ENCODE measurements at regions not wholly inside any gene's neighbourhood (a gene's known extent, or its start where the extent isn't known, plus 50 kb on each side); places are given as distances from the start of the nearest gene placed in this dataset.

- H3K27ac Mint-ChIP-seq (ENCODE audit: low read depth, unreplicated experiment), result no peak overlapping the region
- peaks cover 8% of the 10 kb centered on the region for H3K36me3 Mint-ChIP-seq (ENCODE audit: insufficient read depth, unreplicated experiment)
- H3K9me3 Mint-ChIP-seq (ENCODE audit: unreplicated experiment), result peaks cover 6% of the 10 kb centered on the region
- no peak for TF ChIP-seq CTCF (IDR thresholded peaks at IDR 0.05; ENCODE audit: unreplicated experiment)
- ChIA-PET POLR2A (interaction anchor here (1.2 kb wide), 1 partner anchor 13 kb away, joined by 7 read pairs; no protein-coding TSS in a partner anchor), CTCF (no interaction called here)
- no TSS peak for BruUV-seq (replicated peaks)
- intact Hi-C loops (cut with micrococcal nuclease), result no loop called here
- no peaks in the 10 kb centered on the region for H3K27me3 Mint-ChIP-seq (ENCODE audit: insufficient read depth, unreplicated experiment)
- no peak for DNase-seq (ENCODE audit: unreplicated experiment)
- H3K4me3 Mint-ChIP-seq (ENCODE audit: unreplicated experiment), result no peak overlapping the region
- H3K4me1 Mint-ChIP-seq (ENCODE audit: insufficient read depth, unreplicated experiment), result peaks cover 12% of the 10 kb centered on the region
Measured at GRCh38 chr10:114754445-114755320, 66.9 kb upstream of the FHIP2A start.

DNA sequence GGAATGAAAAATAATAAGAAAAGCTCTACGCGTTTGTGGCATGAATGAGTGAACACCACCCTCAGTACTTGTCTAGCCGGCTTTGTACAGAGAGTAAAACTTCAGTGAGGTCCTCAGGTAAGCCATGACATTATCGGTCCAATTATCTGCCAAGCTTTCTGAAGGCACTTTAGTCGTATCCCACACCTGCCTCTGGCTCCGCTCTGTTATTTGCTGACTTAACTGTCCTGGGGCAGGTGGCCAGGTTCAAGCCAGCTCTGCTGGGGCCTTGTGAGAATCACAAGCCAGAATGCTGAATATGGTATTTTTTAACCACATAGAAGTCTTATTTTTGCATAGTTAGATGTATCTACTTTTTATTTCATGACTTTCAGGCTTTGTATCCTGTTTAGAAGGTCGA lies 66.0 kb upstream of the FHIP2A start:
- BruUV-seq (replicated peaks), result no TSS peak
- TF ChIP-seq CTCF (IDR thresholded peaks at IDR 0.05; ENCODE audit: unreplicated experiment), result no peak
- CTCF ChIA-PET, result no interaction called here
- Mint-ChIP-seq H3K9me3 (ENCODE audit: unreplicated experiment) (peaks cover 6% of the 10 kb centered on the region), H3K4me1 (ENCODE audit: insufficient read depth, unreplicated experiment) (peaks cover 12% of the 10 kb centered on the region), H3K27ac (ENCODE audit: low read depth, unreplicated experiment) (no peak overlapping the region), H3K36me3 (ENCODE audit: insufficient read depth, unreplicated experiment) (peaks cover 8% of the 10 kb centered on the region), H3K4me3 (ENCODE audit: unreplicated experiment) (no peak overlapping the region), H3K27me3 (ENCODE audit: insufficient read depth, unreplicated experiment) (no peaks in the 10 kb centered on the region)
- no peak for DNase-seq (ENCODE audit: unreplicated experiment)
- POLR2A ChIA-PET, result interaction anchor here (1.2 kb wide), 1 partner anchor 12 kb away, joined by 7 read pairs; no protein-coding TSS in a partner anchor
- intact Hi-C loops (cut with micrococcal nuclease), result no loop called here

DNA sequence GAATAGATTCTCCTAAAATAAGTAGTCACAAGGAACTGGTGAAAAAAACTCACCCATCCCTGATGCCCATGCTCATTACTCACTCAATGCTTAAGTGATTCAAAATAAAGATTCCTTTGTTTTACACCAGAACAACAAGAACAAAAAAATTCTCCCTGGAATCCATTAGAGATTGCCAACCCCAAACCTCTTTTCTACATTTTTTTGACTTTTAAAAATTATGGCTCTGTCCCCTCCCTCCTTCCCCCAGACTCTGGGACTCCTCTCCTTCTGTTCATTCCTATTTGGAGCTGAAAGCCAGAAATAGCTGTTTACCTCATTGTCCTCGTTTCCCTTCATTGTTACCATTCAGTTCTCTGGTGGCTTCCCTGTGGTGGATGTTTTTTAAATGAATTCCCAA lies 63.2 kb upstream of the FHIP2A start:
- Mint-ChIP-seq H3K9me3 (ENCODE audit: unreplicated experiment) (no peaks in the 10 kb centered on the region), H3K4me1 (ENCODE audit: insufficient read depth, unreplicated experiment) (peaks cover 6% of the 10 kb centered on the region), H3K4me3 (ENCODE audit: unreplicated experiment) (no peak overlapping the region), H3K36me3 (ENCODE audit: insufficient read depth, unreplicated experiment) (no peaks in the 10 kb centered on the region), H3K27ac (ENCODE audit: low read depth, unreplicated experiment) (no peak overlapping the region), H3K27me3 (ENCODE audit: insufficient read depth, unreplicated experiment) (no peaks in the 10 kb centered on the region)
- no peak for TF ChIP-seq CTCF (IDR thresholded peaks at IDR 0.05; ENCODE audit: unreplicated experiment)
- POLR2A ChIA-PET, result interaction anchor here (1.0 to 2.1 kb wide), 2 partner anchors 9 to 10 kb away, joined by 3 to 7 read pairs; no protein-coding TSS in a partner anchor
- BruUV-seq (replicated peaks), result no TSS peak
- CTCF ChIA-PET, result interaction anchor here (0.8 kb wide), 1 partner anchor 9 kb away, joined by 3 read pairs; no protein-coding TSS in a partner anchor
- DNase-seq (ENCODE audit: unreplicated experiment), result no peak
- intact Hi-C loops (cut with micrococcal nuclease), result no loop called here

DNA sequence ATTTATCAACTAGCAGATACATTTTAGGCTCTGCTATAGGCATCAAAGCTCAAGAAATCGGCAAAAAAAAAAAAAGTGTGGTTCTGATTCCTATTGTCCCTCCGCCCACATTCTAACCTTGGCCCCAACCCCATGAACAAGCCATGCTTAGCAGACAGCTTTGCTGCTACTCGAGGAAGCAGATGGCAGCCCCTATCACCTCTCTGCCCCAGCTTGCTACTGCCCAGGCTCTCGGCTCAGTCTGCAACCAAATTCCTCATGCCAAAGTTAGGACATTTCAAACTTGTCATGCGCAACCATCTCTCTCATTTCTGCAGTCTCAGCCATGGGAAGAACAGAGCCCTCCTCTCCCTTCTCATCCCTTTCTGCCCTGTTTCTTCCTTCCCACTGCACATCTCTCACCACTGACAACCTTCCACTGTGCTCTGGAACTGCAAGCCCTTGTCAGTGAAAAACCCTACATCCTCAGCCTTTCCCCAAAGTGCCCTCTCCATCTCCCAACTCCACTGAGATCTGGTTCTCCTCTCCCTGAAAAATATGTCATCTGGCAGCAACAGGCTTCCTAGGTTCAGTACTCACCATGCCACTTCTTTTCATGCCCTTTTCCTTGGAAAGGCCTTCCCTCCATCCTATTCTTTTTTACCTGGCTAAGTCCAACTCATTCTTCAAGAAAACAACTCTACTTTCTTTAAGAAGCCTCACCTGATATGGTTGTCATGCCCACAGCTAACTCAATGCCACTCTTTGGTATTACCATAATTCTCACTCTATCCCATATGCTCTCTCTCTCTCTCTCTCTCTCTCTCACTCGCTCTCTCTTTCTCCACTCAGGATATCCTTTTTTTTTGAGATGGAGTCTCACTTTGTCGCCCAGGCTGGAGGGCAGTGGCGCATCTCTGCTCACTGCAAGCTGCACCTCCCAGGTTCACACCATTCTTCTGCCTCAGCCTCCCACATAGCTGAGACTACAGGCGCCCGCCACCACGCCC lies 60.1 kb upstream of the FHIP2A start:
- Mint-ChIP-seq H3K9me3 (ENCODE audit: unreplicated experiment) (no peaks in the 10 kb centered on the region), H3K36me3 (ENCODE audit: insufficient read depth, unreplicated experiment) (no peaks in the 10 kb centered on the region), H3K4me1 (ENCODE audit: insufficient read depth, unreplicated experiment) (peaks cover under 1% of the 10 kb centered on the region), H3K4me3 (ENCODE audit: unreplicated experiment) (no peak overlapping the region), H3K27ac (ENCODE audit: low read depth, unreplicated experiment) (no peak overlapping the region), H3K27me3 (ENCODE audit: insufficient read depth, unreplicated experiment) (no peaks in the 10 kb centered on the region)
- DNase-seq (ENCODE audit: unreplicated experiment), result no peak
- intact Hi-C loops (cut with micrococcal nuclease), result no loop called here
- CTCF ChIA-PET, result no interaction called here
- no peak for TF ChIP-seq CTCF (IDR thresholded peaks at IDR 0.05; ENCODE audit: unreplicated experiment)
- no TSS peak for BruUV-seq (replicated peaks)
- POLR2A ChIA-PET, result interaction anchor here (0.7 to 0.9 kb wide), 2 partner anchors 31 to 130 kb away, joined by 3 to 5 read pairs; no protein-coding TSS in a partner anchor

All from MCF 10A (cell line).